NCI-H774 (cell line): ENCODE measurements at regions not wholly inside any gene's neighbourhood (a gene's known extent, or its start where the extent isn't known, plus 50 kb on each side); places are given as distances from the start of the nearest gene placed in this dataset.

Source experiments
- DNase-seq: peaks from one replicate; lab custom pipeline; 2025; lab: John Stamatoyannopoulos, UW

- no peak for DNase-seq
Observed at GRCh38 chr10:53749439-53749838, 976.9 kb upstream of the MBL2 start.

GRCh38 chr10:53748319-53748718 lies 975.7 kb upstream of the MBL2 start:
- no peak for DNase-seq

DNA sequence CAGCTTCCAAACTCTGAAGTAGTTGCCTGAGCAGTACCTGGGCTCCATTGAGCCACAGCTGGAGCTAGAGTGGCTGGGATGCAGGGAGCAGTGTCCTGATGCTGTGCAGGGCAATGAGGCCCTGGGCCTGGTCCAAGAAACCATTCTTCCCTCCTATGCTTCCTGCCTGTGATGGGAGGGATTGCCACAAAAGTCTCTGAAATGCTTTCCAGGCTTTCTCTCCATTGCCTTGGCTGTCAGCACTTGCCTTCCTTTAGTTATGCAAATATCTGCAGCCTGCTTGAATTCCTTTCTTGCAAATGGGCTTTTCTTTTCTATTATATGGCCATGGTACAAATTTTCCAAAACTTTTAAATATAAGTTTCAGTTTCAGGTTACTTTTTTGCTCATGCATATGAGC lies 972.2 kb upstream of the MBL2 start:
- no peak for DNase-seq

- no peak for DNase-seq
Observed at GRCh38 chr10:53744176-53744575, 971.6 kb upstream of the MBL2 start.

DNA sequence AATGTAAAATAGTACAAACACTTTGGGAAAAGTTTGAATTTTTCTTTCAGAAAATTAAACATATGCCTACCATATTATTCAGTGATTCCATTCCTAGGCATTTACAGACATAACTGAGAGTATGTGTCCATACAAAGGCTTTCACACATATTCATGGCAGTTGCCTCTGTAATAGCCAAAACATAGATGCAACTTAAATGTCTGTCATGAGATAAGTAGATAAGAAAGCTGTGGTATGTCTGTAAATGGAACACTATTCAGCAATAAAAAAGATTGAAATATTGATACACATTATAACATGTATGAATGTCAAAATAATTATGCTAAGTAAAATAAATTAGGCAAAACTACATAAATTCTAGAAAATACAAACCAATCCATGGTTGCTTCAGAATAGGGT lies 964.5 kb upstream of the MBL2 start:
- no peak for DNase-seq

DNA sequence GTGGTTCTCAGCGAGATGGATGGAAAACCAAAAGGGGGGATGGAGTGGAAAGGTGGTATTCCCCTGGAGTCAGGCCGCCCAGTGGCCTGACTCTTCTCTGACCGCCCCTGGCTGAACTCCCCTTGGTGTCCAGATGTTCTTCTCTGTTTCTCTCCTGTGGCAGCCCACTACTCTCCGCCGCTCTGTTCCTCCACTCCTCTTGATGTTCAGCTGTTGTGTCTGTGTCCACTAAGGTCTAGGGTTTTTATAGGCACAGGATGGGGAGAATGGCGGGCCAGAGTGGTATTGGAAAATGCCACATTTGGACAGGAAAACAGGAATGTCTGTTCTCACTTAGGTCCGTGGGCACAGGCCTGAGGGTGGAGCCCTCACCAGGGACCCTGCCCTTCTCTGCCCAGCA lies 954.3 kb upstream of the MBL2 start:
- no peak for DNase-seq

DNA sequence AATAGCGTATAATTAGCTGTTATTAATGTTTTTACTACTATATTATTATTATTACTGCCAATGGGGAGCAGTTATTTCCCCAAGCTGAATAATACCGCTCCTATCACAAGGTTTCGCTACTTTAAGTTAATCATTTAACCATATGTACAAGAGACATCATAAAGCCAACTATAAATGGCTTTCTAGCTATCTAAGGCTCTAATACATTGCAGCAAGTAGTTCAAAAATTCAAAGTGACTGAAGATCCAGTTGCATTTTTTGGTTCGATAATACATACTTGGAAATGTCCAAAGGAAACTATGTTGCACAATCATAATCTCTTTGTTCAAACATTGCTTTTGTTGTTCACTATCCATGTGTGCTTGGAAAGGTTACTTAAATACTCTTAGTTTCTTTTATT lies 952.0 kb upstream of the MBL2 start:
- DNase-seq, result no peak

DNA sequence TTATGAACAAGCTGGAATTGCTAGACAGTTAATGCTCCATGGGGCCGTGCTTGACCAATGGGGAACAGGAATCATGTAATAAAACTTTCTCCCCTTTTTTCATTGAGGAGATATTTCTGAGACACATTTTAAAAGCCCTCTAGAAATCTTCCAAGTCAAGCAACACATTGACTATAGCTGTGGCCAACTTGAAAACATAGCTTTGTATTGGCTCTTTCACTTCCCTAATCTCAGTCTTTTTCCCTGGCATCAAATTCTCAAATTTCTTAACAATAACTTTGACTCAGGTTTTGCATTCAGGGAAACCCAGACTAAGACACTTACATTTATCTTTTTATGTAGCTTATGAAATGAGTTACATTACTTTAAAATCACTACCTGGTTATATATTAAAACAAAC lies 947.1 kb upstream of the MBL2 start:
- no peak for DNase-seq

DNA sequence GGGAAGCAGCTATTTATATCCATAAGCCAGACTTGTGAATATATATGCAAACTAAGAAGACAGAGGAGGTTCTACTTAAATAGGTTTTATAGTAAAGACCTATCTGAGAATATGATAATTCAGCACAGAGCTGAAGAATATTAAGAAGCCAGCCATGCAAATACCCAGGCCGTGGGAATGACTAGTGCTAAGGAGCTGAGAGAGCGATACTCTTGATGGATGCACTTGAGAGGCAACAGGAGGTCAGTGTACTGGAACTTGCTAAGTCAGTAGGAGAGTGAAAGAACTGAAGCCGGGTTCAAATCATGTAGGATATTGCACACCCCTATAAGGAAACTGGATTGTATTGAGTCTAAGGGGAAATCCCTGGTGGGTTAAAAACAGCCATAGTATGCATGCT lies 943.6 kb upstream of the MBL2 start:
- no peak for DNase-seq

DNA sequence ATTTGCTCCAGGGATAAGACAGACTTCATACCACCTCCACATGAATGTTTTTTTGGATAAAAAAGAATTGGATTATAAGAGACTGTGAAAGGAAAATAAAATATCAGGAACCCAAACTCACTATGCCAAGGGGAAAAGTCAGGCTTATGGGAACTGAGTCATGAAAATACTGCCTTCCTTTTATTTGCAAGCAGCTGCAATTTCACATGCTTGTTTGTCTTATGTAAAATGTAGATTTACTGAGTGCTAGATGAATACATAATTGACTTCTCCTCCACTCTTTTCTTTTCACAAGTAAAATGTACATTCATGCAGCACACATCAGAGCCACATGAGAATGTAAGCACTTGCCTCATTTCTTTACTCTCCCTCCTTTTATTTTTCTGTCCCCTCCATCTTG lies 940.8 kb upstream of the MBL2 start:
- no peak for DNase-seq

- DNase-seq, result no peak
Observed at GRCh38 chr10:53702489-53702888, 929.9 kb upstream of the MBL2 start.

DNA sequence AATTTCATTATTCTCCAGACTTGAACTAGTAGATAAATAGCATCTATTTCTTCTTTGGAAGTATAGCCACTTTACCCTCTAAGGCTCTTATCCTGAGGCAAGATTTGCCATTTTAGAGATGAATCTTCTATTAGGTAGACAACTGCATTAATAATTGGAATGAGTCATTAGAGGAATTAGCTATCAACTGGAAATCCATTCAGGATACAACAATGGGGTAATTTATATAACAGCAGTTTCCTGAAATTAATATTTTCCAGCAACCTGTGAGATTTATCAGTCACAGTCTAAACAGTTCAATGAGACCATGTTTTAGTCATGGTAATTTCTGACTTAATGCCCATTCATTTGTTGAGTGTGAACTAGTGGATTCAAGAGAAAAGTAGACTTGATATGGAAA lies 928.6 kb upstream of the MBL2 start:
- no peak for DNase-seq

GRCh38 chr10:53700278-53700677 lies 927.7 kb upstream of the MBL2 start:
- DNase-seq, result no peak

GRCh38 chr10:53699684-53700083 lies 927.1 kb upstream of the MBL2 start:
- DNase-seq, result no peak

- DNase-seq, result no peak
Observed at GRCh38 chr10:53699231-53699630, 926.6 kb upstream of the MBL2 start.

DNA sequence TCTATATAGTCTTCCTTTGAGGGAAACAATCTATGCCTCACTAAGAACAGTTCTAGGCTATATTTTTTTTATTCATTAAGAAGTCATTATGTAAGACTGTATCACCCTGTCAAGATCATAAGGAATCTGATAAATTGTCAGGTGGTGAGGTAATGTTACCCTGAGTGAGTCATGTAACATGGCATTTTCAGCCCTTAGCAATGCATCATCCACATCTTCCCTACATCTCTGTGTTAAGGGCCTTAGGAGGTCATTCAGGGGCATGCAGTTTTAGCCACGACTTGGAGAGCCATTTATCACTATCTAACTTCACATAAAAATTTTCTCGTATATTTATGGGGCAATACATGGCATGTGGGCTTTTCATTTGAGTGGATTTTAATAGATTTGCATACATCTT lies 924.5 kb upstream of the MBL2 start:
- DNase-seq, result no peak

DNA sequence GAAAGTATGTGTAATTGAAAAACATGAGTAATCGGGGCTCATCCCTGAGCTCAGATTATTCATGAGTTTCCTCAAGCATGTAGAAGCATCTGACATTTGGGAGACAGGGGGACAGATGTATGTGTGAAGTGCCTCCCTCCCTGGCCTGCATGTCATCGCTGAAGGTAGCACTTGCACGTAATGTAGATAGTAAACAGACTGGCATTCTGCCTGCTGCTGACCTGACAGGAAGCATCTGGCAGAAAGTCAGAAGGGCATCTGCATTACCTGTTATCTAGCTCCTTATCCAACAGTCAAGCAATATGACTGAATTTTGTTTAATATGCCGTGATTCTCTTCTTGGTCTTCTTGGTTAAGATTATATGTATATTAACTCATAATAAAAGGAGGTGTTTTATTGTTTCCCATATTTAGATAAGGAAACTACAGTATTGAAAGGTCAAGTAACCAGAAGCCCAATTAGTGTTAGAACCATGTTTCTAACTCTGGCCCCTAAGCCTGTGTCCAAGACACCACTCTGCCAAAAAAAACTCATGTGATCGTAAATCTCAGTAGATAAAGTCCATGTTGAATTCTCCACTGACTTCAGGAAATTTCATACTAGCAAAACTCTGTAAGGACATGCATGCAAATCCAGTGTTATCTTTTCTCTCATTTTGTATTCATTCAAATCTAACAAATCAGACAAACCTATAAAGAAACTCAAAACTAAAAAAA lies 918.1 kb upstream of the MBL2 start:
- no peak for DNase-seq

DNA sequence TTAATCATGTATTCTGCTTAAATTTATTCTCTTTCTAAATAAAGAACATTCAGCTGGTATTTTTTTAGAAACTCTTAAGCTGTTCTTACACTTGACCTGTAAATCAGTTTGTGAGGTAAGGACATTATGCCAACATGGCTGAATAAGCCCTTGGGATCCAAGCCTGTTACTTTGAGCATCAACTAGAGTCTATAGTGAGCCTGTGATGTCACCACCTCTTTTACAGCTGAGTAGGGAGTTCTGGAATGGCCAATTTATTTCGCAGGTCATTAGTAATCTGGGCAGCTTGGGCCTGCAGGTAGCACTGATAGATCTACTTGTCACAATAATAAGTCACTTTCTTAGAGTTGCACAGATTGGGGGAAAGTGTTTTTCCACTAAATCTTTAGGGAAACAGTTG lies 915.2 kb upstream of the MBL2 start:
- DNase-seq, result no peak

GRCh38 chr10:53682885-53683284 lies 910.3 kb upstream of the MBL2 start:
- no peak for DNase-seq

GRCh38 chr10:53682458-53682857 lies 909.9 kb upstream of the MBL2 start:
- DNase-seq, result no peak

GRCh38 chr10:53679666-53680065 lies 907.1 kb upstream of the MBL2 start:
- DNase-seq, result no peak

GRCh38 chr10:53675177-53675576 lies 902.6 kb upstream of the MBL2 start:
- DNase-seq, result no peak

GRCh38 chr10:53667063-53667462 lies 894.5 kb upstream of the MBL2 start:
- no peak for DNase-seq

GRCh38 chr10:53664282-53665019 lies 891.9 kb upstream of the MBL2 start:
- DNase-seq, result no peak
